ENCODE measurements at regions not wholly inside any gene's neighbourhood (a gene's known extent, or its start where the extent isn't known, plus 50 kb on each side); places are given as distances from the start of the nearest gene placed in this dataset.

GRCh38 chr22:34278121-34278520 lies 357.8 kb upstream of the LARGE1 start:
- DNase-seq (ENCODE audit: low spot score) (no peak), ATAC-seq (no peak), FAIRE-seq (no peak)
- Histone ChIP-seq H4K20me1 (ENCODE audit: insufficient read depth, low read length) (no peaks in the 10 kb centered on the region), H3K4me3 (replicated peaks in 1 of 3; ENCODE audit: insufficient read depth in 1 of 3, low read depth in 2 of 3, low read length in 3 of 3) (no peak overlapping the region), H3K4me2 (ENCODE audit: low read depth, low read length) (no peak overlapping the region), H3K27ac (ENCODE audit: extremely low read length, insufficient read depth, low read length) (no peak overlapping the region), H3K79me2 (ENCODE audit: insufficient read depth, low read length) (no peaks in the 10 kb centered on the region), H3K27me3 (ENCODE audit: control insufficient read depth in 1 of 2, insufficient read depth in 2 of 2, low read length in 2 of 2) (no peaks in the 10 kb centered on the region), H3K4me1 (ENCODE audit: insufficient read depth, low read length) (no peaks in the 10 kb centered on the region), H2AFZ (ENCODE audit: low read length) (no peak overlapping the region), H3K36me3 (replicated peaks in 1 of 2; ENCODE audit: control insufficient read depth in 1 of 2, insufficient read depth in 2 of 2, low read length in 2 of 2) (no peaks in the 10 kb centered on the region), H3K9ac (ENCODE audit: insufficient read depth, low read depth, low read length) (no peak overlapping the region), H3K9me3 (ENCODE audit: low read length) (no peaks in the 10 kb centered on the region)
- TF ChIP-seq POLR2AphosphoS2 (IDR thresholded peaks at IDR 0.05; ENCODE audit: low read depth, low read length) (no peak), ZNF3 (CRISPR knock-in tag; IDR thresholded peaks at IDR 0.05) (no peak), ZNF256 (CRISPR knock-in tag; conservative IDR thresholded peaks at IDR 0.05) (no peak), ZNF691 (CRISPR knock-in tag; IDR thresholded peaks at IDR 0.05; ENCODE audit: borderline replicate concordance, low read depth) (no peak), CEBPB (IDR thresholded peaks at IDR 0.05; ENCODE audit: borderline replicate concordance, low read depth, low read length) (0 out of 2 replicates have a peak, but pooled peaks have one; percentile 3)
- TF ChIP-seq, protein P1, sequence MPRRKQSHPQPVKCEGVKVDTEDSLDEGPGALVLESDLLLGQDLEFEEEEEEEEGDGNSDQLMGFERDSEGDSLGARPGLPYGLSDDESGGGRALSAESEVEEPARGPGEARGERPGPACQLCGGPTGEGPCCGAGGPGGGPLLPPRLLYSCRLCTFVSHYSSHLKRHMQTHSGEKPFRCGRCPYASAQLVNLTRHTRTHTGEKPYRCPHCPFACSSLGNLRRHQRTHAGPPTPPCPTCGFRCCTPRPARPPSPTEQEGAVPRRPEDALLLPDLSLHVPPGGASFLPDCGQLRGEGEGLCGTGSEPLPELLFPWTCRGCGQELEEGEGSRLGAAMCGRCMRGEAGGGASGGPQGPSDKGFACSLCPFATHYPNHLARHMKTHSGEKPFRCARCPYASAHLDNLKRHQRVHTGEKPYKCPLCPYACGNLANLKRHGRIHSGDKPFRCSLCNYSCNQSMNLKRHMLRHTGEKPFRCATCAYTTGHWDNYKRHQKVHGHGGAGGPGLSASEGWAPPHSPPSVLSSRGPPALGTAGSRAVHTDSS (CRISPR knock-in tag; conservative IDR thresholded peaks at IDR 0.05): no peak
- TF ChIP-seq, protein P2, sequence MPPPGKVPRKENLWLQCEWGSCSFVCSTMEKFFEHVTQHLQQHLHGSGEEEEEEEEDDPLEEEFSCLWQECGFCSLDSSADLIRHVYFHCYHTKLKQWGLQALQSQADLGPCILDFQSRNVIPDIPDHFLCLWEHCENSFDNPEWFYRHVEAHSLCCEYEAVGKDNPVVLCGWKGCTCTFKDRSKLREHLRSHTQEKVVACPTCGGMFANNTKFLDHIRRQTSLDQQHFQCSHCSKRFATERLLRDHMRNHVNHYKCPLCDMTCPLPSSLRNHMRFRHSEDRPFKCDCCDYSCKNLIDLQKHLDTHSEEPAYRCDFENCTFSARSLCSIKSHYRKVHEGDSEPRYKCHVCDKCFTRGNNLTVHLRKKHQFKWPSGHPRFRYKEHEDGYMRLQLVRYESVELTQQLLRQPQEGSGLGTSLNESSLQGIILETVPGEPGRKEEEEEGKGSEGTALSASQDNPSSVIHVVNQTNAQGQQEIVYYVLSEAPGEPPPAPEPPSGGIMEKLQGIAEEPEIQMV (CRISPR knock-in tag; IDR thresholded peaks at IDR 0.05; ENCODE audit: low read depth): no peak
- in situ Hi-C loops (cut with HindIII; ENCODE audit: extremely low pct_ligation_motif_present, low pct_unique_long_range_greater_than_20kb) (no loop called here), intact Hi-C loops (cut with micrococcal nuclease; ENCODE audit: unreplicated experiment) (no loop called here)
- CTCF ChIA-PET (ENCODE audit: low intra/inter-chr PET ratio, low total read pairs): no interaction called here
- POLR2A ChIA-PET: no interaction called here
- BruUV-seq (replicated peaks): no TSS peak
- WGBS (ENCODE audit: low lambda C conversion rate): 5% methylated on average over 1 of the region's 1 CpG

Data from HepG2 (cell line).